WTC11 (cell line): ENCODE measurements at regions not wholly inside any gene's neighbourhood (a gene's known extent, or its start where the extent isn't known, plus 50 kb on each side); places are given as distances from the start of the nearest gene placed in this dataset.

Experiments used
- ATAC-seq: fragments of 200-7000 bp; cut with Tn5 transposase; 2 replicates; pipeline ENCODE4 v1.10.0; 2021; ENCODE audit warnings: mild to moderate bottlenecking, moderate library complexity
- CTCF ChIA-PET: fragments of 300-600 bp; sonication (Branson Sonifier 250); formaldehyde crosslinking; loops from one replicate; lab custom pipeline; 2021; ENCODE audit warnings: antibody characterized with exemption; lab: Charles Lee
- POLR2A ChIA-PET: fragments of 350-600 bp; sonication (Branson Sonifier 250); formaldehyde crosslinking; loops from one replicate; lab custom pipeline; 2021; ENCODE audit warnings: antibody characterized with exemption; lab: Charles Lee
- DNase-seq: peaks from one replicate; pipeline ENCODE4 v3.0.0; 2021; ENCODE audit warnings: low spot score
- H3K27ac Mint-ChIP-seq: 2 replicates; pipeline ENCODE4 v1.8.0; 2021; ENCODE audit warnings: mixed read lengths
- H3K27me3 Mint-ChIP-seq: 2 replicates; pipeline ENCODE4 v1.8.0; 2021; ENCODE audit warnings: low read depth, mild to moderate bottlenecking, moderate library complexity, mixed read lengths
- H3K36me3 Mint-ChIP-seq: 2 replicates; pipeline ENCODE4 v1.8.0; 2021; ENCODE audit warnings: mixed read lengths
- H3K4me1 Mint-ChIP-seq: 2 replicates; pipeline ENCODE4 v1.8.0; 2022; ENCODE audit warnings: mixed read lengths
- H3K4me3 Mint-ChIP-seq: 2 replicates; pipeline ENCODE4 v1.8.0; 2021; ENCODE audit warnings: mild to moderate bottlenecking, moderate library complexity, mixed read lengths
- H3K9me3 Mint-ChIP-seq: 2 replicates; pipeline ENCODE4 v1.8.0; 2021; ENCODE audit warnings: mixed read lengths
- ATF1 ChIP-seq: sonication (generic); formaldehyde crosslinking; IDR thresholded peaks from 2 replicates; pipeline ENCODE4 v1.8.1; 2023; ENCODE audit warnings: mild to moderate bottlenecking, moderate library complexity, missing genetic modification reagents
- CREM ChIP-seq: sonication (generic); formaldehyde crosslinking; IDR thresholded peaks from 2 replicates; pipeline ENCODE4 v1.8.1; 2022; ENCODE audit warnings: mild to moderate bottlenecking, missing genetic modification reagents, moderate library complexity
- ESRRA ChIP-seq: sonication (generic); formaldehyde crosslinking; IDR thresholded peaks from 2 replicates; pipeline ENCODE4 v1.8.1; 2022; ENCODE audit warnings: mild to moderate bottlenecking, missing genetic modification reagents, borderline replicate concordance
- ETV6 ChIP-seq: sonication (generic); formaldehyde crosslinking; IDR thresholded peaks from 2 replicates; pipeline ENCODE4 v1.8.1; 2022; ENCODE audit warnings: mild to moderate bottlenecking, missing genetic modification reagents
- FOXJ3 ChIP-seq: sonication (generic); formaldehyde crosslinking; IDR thresholded peaks from 2 replicates; pipeline ENCODE4 v1.9.0; 2021; ENCODE audit warnings: missing genetic modification reagents, mild to moderate bottlenecking, borderline replicate concordance
- FOXP1 ChIP-seq: sonication (generic); formaldehyde crosslinking; IDR thresholded peaks from 2 replicates; pipeline ENCODE4 v1.8.0; 2022; ENCODE audit warnings: missing genetic modification reagents, mild to moderate bottlenecking, moderate library complexity, borderline replicate concordance
- IRF2 ChIP-seq: sonication (generic); formaldehyde crosslinking; IDR thresholded peaks from 2 replicates; pipeline ENCODE4 v1.8.0; 2022; ENCODE audit warnings: low read depth, missing genetic modification reagents, borderline replicate concordance
- NFE2L1 ChIP-seq: sonication (generic); formaldehyde crosslinking; IDR thresholded peaks from 2 replicates; pipeline ENCODE4 v1.8.1; 2023; ENCODE audit warnings: missing genetic modification reagents
- NFYB ChIP-seq: sonication (generic); formaldehyde crosslinking; conservative IDR thresholded peaks from 2 replicates; pipeline ENCODE4 v1.8.0; 2022; ENCODE audit warnings: low read depth, missing genetic modification reagents
- NR3C1 ChIP-seq: sonication (generic); formaldehyde crosslinking; conservative IDR thresholded peaks from 2 replicates; pipeline ENCODE4 v1.8.1; 2023; ENCODE audit warnings: low read depth, mild to moderate bottlenecking, missing genetic modification reagents
- RORB ChIP-seq: fragments of 250-450 bp; sonication (Bioruptor Pico); IDR thresholded peaks from 2 replicates; pipeline ENCODE4 v1.9.0; 2021; ENCODE audit warnings: mild to moderate bottlenecking
- SMAD3 ChIP-seq: sonication (generic); formaldehyde crosslinking; IDR thresholded peaks from 2 replicates; pipeline ENCODE4 v1.8.0; 2022; ENCODE audit warnings: missing genetic modification reagents, mild to moderate bottlenecking, borderline replicate concordance
- SOX15 ChIP-seq: fragments of 250-450 bp; sonication (Bioruptor Pico); IDR thresholded peaks from 2 replicates; pipeline ENCODE4 v1.9.0; 2021; ENCODE audit warnings: mild to moderate bottlenecking
- TP53 ChIP-seq: sonication (generic); formaldehyde crosslinking; IDR thresholded peaks from 2 replicates; pipeline ENCODE4 v1.8.1; 2023; ENCODE audit warnings: mild to moderate bottlenecking, missing genetic modification reagents
- ZNF138 ChIP-seq: sonication (generic); formaldehyde crosslinking; conservative IDR thresholded peaks from 2 replicates; pipeline ENCODE4 v1.8.1; 2022; ENCODE audit warnings: mild to moderate bottlenecking, moderate library complexity, missing genetic modification reagents
- ZNF263 ChIP-seq: sonication (generic); formaldehyde crosslinking; IDR thresholded peaks from 2 replicates; pipeline ENCODE4 v1.8.1; 2022; ENCODE audit warnings: low read depth, mild to moderate bottlenecking, moderate library complexity, missing genetic modification reagents
- ZNF317 ChIP-seq: sonication (generic); formaldehyde crosslinking; IDR thresholded peaks from 2 replicates; pipeline ENCODE4 v1.8.1; 2023; ENCODE audit warnings: low read depth, mild to moderate bottlenecking, moderate library complexity, missing genetic modification reagents, borderline replicate concordance
- ZNF416 ChIP-seq: fragments of 250-450 bp; sonication (Bioruptor Pico); IDR thresholded peaks from 2 replicates; pipeline ENCODE4 v1.9.0; 2021; ENCODE audit warnings: mild to moderate bottlenecking, inconsistent platforms
- TF ChIP-seq, protein P1 (sequence below): sonication (generic); formaldehyde crosslinking; IDR thresholded peaks from 2 replicates; pipeline ENCODE4 v1.8.1; 2023; ENCODE audit warnings: mild to moderate bottlenecking, missing genetic modification reagents
- TF ChIP-seq, protein P2 (sequence below): sonication (generic); formaldehyde crosslinking; IDR thresholded peaks from 2 replicates; pipeline ENCODE4 v1.8.1; 2023; ENCODE audit warnings: mild to moderate bottlenecking, missing genetic modification reagents, moderate library complexity
- TF ChIP-seq, protein P3 (sequence below): fragments of 250-450 bp; sonication (Bioruptor Pico); IDR thresholded peaks from 2 replicates; pipeline ENCODE4 v1.9.0; 2021; ENCODE audit warnings: moderate library complexity, mild to moderate bottlenecking, inconsistent platforms, borderline replicate concordance
- TF ChIP-seq, protein P4 (sequence below): sonication (generic); formaldehyde crosslinking; IDR thresholded peaks from 2 replicates; pipeline ENCODE4 v1.8.1; 2023; ENCODE audit warnings: mild to moderate bottlenecking, missing genetic modification reagents, borderline replicate concordance
- TF ChIP-seq, protein P5 (sequence below): sonication (generic); formaldehyde crosslinking; conservative IDR thresholded peaks from 2 replicates; pipeline ENCODE4 v1.8.1; 2023; ENCODE audit warnings: mild to moderate bottlenecking, low read depth, missing genetic modification reagents, moderate library complexity
- TF ChIP-seq, protein P6 (sequence below): sonication (generic); formaldehyde crosslinking; IDR thresholded peaks from 2 replicates; pipeline ENCODE4 v1.8.0; 2023; ENCODE audit warnings: mild to moderate bottlenecking, missing genetic modification reagents

DNA sequence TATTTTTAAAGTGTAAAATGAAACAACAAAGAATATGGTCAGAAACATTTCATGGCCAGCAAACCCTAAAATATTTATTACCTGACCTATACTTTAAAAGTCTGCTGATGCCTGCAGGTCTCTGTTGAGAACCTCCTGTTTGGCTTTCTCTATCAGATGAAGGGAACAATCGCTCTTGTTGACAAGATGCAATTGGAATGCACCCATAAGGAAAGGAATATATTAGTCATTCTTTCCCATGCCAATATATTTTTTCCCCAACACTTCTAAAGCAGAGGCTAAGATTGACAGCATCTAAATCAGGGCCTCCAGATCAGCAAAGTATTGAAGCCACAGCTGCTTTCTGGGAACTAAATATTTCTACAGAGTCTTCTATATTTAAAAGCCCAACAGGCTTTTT is 897.8 kb downstream of the EPHA7 start:
- no peak overlapping the region for H3K27ac Mint-ChIP-seq
- H3K36me3 Mint-ChIP-seq: no peaks in the 10 kb centered on the region
- no peaks in the 10 kb centered on the region for H3K27me3 Mint-ChIP-seq
- ChIA-PET CTCF (no interaction called here), POLR2A (no interaction called here)
- ATAC-seq (no peak), DNase-seq (no peak)
- TF ChIP-seq FOXJ3 (CRISPR knock-in tag) (no peak), ZNF317 (CRISPR knock-in tag) (no peak), ZNF138 (CRISPR knock-in tag) (no peak), ETV6 (no peak), NFYB (CRISPR knock-in tag) (no peak), SOX15 (CRISPR knock-in tag) (no peak), SMAD3 (no peak), ZNF416 (CRISPR knock-in tag) (no peak), ATF1 (CRISPR knock-in tag) (no peak)
- TF ChIP-seq, protein P1, sequence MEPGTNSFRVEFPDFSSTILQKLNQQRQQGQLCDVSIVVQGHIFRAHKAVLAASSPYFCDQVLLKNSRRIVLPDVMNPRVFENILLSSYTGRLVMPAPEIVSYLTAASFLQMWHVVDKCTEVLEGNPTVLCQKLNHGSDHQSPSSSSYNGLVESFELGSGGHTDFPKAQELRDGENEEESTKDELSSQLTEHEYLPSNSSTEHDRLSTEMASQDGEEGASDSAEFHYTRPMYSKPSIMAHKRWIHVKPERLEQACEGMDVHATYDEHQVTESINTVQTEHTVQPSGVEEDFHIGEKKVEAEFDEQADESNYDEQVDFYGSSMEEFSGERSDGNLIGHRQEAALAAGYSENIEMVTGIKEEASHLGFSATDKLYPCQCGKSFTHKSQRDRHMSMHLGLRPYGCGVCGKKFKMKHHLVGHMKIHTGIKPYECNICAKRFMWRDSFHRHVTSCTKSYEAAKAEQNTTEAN: no peak
- TF ChIP-seq, protein P2, sequence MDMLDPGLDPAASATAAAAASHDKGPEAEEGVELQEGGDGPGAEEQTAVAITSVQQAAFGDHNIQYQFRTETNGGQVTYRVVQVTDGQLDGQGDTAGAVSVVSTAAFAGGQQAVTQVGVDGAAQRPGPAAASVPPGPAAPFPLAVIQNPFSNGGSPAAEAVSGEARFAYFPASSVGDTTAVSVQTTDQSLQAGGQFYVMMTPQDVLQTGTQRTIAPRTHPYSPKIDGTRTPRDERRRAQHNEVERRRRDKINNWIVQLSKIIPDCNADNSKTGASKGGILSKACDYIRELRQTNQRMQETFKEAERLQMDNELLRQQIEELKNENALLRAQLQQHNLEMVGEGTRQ: no peak
- no peak overlapping the region for H3K4me3 Mint-ChIP-seq
- H3K9me3 Mint-ChIP-seq: no peaks in the 10 kb centered on the region
- H3K4me1 Mint-ChIP-seq: no peaks in the 10 kb centered on the region

DNA sequence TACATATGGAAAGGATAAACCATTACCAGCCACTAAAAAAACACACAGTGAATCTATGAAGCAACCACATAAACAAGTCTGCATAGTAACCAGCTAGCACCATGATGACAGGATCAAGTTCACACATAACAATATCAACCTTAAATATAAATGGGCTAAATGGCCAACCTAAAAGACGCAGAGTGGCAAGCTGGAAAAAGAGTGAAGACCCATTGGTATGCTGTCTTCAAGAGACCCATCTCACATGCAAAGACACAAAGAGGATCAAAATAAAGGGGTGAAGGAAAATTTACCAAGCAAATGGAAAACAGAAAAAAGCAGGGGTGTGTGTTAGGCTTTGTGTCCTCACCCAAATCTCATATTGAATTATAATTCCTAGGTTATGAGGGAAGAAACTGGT is 909.2 kb downstream of the EPHA7 start:
- POLR2A ChIA-PET: no interaction called here
- CTCF ChIA-PET: no interaction called here
- Mint-ChIP-seq H3K4me1 (no peaks in the 10 kb centered on the region), H3K27ac (no peak overlapping the region), H3K9me3 (peaks cover 45% of the 10 kb centered on the region), H3K27me3 (no peaks in the 10 kb centered on the region), H3K4me3 (no peak overlapping the region), H3K36me3 (peaks cover 20% of the 10 kb centered on the region)
- no peak for ATAC-seq
- DNase-seq: no peak
- TF ChIP-seq NR3C1 (no peak), ZNF263 (CRISPR knock-in tag) (no peak), ESRRA (no peak), NFE2L1 (CRISPR knock-in tag) (no peak), FOXP1 (CRISPR knock-in tag) (no peak), RORB (CRISPR knock-in tag) (no peak), TP53 (CRISPR knock-in tag) (no peak), CREM (CRISPR knock-in tag) (no peak), IRF2 (CRISPR knock-in tag) (no peak)
- TF ChIP-seq, protein P3, sequence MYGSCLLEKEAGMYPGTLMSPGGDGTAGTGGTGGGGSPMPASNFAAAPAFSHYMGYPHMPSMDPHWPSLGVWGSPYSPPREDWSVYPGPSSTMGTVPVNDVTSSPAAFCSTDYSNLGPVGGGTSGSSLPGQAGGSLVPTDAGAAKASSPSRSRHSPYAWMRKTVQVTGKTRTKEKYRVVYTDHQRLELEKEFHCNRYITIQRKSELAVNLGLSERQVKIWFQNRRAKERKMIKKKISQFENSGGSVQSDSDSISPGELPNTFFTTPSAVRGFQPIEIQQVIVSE (CRISPR knock-in tag): no peak
- TF ChIP-seq, protein P4, sequence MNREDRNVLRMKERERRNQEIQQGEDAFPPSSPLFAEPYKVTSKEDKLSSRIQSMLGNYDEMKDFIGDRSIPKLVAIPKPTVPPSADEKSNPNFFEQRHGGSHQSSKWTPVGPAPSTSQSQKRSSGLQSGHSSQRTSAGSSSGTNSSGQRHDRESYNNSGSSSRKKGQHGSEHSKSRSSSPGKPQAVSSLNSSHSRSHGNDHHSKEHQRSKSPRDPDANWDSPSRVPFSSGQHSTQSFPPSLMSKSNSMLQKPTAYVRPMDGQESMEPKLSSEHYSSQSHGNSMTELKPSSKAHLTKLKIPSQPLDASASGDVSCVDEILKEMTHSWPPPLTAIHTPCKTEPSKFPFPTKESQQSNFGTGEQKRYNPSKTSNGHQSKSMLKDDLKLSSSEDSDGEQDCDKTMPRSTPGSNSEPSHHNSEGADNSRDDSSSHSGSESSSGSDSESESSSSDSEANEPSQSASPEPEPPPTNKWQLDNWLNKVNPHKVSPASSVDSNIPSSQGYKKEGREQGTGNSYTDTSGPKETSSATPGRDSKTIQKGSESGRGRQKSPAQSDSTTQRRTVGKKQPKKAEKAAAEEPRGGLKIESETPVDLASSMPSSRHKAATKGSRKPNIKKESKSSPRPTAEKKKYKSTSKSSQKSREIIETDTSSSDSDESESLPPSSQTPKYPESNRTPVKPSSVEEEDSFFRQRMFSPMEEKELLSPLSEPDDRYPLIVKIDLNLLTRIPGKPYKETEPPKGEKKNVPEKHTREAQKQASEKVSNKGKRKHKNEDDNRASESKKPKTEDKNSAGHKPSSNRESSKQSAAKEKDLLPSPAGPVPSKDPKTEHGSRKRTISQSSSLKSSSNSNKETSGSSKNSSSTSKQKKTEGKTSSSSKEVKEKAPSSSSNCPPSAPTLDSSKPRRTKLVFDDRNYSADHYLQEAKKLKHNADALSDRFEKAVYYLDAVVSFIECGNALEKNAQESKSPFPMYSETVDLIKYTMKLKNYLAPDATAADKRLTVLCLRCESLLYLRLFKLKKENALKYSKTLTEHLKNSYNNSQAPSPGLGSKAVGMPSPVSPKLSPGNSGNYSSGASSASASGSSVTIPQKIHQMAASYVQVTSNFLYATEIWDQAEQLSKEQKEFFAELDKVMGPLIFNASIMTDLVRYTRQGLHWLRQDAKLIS (CRISPR knock-in tag): no peak
- TF ChIP-seq, protein P1: no peak
- TF ChIP-seq, protein P5, sequence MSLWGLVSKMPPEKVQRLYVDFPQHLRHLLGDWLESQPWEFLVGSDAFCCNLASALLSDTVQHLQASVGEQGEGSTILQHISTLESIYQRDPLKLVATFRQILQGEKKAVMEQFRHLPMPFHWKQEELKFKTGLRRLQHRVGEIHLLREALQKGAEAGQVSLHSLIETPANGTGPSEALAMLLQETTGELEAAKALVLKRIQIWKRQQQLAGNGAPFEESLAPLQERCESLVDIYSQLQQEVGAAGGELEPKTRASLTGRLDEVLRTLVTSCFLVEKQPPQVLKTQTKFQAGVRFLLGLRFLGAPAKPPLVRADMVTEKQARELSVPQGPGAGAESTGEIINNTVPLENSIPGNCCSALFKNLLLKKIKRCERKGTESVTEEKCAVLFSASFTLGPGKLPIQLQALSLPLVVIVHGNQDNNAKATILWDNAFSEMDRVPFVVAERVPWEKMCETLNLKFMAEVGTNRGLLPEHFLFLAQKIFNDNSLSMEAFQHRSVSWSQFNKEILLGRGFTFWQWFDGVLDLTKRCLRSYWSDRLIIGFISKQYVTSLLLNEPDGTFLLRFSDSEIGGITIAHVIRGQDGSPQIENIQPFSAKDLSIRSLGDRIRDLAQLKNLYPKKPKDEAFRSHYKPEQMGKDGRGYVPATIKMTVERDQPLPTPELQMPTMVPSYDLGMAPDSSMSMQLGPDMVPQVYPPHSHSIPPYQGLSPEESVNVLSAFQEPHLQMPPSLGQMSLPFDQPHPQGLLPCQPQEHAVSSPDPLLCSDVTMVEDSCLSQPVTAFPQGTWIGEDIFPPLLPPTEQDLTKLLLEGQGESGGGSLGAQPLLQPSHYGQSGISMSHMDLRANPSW (CRISPR knock-in tag): no peak
- TF ChIP-seq, protein P6, sequence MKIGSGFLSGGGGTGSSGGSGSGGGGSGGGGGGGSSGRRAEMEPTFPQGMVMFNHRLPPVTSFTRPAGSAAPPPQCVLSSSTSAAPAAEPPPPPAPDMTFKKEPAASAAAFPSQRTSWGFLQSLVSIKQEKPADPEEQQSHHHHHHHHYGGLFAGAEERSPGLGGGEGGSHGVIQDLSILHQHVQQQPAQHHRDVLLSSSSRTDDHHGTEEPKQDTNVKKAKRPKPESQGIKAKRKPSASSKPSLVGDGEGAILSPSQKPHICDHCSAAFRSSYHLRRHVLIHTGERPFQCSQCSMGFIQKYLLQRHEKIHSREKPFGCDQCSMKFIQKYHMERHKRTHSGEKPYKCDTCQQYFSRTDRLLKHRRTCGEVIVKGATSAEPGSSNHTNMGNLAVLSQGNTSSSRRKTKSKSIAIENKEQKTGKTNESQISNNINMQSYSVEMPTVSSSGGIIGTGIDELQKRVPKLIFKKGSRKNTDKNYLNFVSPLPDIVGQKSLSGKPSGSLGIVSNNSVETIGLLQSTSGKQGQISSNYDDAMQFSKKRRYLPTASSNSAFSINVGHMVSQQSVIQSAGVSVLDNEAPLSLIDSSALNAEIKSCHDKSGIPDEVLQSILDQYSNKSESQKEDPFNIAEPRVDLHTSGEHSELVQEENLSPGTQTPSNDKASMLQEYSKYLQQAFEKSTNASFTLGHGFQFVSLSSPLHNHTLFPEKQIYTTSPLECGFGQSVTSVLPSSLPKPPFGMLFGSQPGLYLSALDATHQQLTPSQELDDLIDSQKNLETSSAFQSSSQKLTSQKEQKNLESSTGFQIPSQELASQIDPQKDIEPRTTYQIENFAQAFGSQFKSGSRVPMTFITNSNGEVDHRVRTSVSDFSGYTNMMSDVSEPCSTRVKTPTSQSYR: no peak
